IMR-90 (cell line): ENCODE measurements at regions not wholly inside any gene's neighbourhood (a gene's known extent, or its start where the extent isn't known, plus 50 kb on each side); places are given as distances from the start of the nearest gene placed in this dataset.

Experiments
- CEBPB ChIP-seq: IDR thresholded peaks from 2 replicates; pipeline ENCODE4 v1.6.1; 2012; ENCODE audit warnings: low read depth, low read length, improper control_type of control experiment
- POLR2A ChIP-seq: IDR thresholded peaks from 2 replicates; pipeline ENCODE4 v1.6.1; 2012; ENCODE audit warnings: mild to moderate bottlenecking, low read depth, low read length
- RAD21 ChIP-seq: IDR thresholded peaks from 2 replicates; pipeline ENCODE4 v1.6.1; 2012; ENCODE audit warnings: low read length, improper control_type of control experiment
- TF ChIP-seq, protein P1 (sequence below): conservative IDR thresholded peaks from 2 replicates; pipeline ENCODE4 v1.5.1; 2012; ENCODE audit warnings: mild to moderate bottlenecking, low read depth, low read length, improper control_type of control experiment

DNA sequence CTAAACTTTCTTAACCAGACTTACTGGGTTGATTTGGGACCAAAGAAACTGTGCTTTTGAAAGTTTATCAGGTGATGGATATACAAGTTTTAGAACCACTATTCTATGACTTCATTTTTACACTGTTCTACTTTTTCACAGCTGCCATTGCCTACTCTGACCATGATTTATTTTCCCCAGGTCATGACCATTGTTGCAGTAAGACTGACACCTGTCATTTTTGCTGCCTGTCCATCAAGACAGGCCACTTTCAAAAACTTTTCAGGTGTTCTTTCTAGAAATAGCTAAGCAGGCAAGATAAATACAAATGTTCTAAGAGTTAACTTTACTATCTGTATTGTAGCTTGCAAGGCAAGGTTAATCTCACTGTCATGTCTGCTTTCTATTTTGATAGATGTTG lies 147.9 kb upstream of the SEMA3C start:
- no peak for TF ChIP-seq RAD21
- no peak for TF ChIP-seq POLR2A
- TF ChIP-seq, protein P1, sequence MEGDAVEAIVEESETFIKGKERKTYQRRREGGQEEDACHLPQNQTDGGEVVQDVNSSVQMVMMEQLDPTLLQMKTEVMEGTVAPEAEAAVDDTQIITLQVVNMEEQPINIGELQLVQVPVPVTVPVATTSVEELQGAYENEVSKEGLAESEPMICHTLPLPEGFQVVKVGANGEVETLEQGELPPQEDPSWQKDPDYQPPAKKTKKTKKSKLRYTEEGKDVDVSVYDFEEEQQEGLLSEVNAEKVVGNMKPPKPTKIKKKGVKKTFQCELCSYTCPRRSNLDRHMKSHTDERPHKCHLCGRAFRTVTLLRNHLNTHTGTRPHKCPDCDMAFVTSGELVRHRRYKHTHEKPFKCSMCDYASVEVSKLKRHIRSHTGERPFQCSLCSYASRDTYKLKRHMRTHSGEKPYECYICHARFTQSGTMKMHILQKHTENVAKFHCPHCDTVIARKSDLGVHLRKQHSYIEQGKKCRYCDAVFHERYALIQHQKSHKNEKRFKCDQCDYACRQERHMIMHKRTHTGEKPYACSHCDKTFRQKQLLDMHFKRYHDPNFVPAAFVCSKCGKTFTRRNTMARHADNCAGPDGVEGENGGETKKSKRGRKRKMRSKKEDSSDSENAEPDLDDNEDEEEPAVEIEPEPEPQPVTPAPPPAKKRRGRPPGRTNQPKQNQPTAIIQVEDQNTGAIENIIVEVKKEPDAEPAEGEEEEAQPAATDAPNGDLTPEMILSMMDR, result no peak
- TF ChIP-seq CEBPB, result no peak
